ENCODE measurements at regions not wholly inside any gene's neighbourhood (a gene's known extent, or its start where the extent isn't known, plus 50 kb on each side); places are given as distances from the start of the nearest gene placed in this dataset.

DNA sequence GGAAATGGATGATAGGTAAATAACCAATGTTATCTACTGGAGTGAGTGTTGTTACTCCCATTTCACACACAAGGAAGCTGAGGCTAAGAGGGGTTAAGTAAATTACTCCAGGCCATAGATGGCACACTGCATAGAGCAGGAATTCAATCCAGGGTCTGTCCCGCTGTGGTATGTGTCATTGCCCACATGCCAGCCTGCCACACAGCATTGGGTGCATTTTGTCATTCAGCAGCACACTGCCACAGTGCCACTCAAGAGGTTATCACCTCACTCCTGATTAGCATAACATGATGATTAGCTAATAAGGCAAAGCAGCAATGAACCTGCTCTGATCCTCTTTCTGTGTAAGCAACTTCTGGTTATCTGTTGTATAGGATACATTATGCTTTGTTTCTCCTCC lies 157.4 kb upstream of the CTNNB1 start:
- DNase-seq = no peak
- intact Hi-C loops (cut with micrococcal nuclease) = no loop called here
- Mint-ChIP-seq H3K4me1 (peaks cover 10% of the 10 kb centered on the region), H3K36me3 (ENCODE audit: low read depth) (no peaks in the 10 kb centered on the region), H3K9me3 (no peaks in the 10 kb centered on the region), H3K27me3 (peaks cover 7% of the 10 kb centered on the region), H3K27ac (no peak overlapping the region), H3K4me3 (no peak overlapping the region)
- ATAC-seq (ENCODE audit: low read depth) = no peak
- POLR2A ChIA-PET = no interaction called here
- TF ChIP-seq, protein P1, sequence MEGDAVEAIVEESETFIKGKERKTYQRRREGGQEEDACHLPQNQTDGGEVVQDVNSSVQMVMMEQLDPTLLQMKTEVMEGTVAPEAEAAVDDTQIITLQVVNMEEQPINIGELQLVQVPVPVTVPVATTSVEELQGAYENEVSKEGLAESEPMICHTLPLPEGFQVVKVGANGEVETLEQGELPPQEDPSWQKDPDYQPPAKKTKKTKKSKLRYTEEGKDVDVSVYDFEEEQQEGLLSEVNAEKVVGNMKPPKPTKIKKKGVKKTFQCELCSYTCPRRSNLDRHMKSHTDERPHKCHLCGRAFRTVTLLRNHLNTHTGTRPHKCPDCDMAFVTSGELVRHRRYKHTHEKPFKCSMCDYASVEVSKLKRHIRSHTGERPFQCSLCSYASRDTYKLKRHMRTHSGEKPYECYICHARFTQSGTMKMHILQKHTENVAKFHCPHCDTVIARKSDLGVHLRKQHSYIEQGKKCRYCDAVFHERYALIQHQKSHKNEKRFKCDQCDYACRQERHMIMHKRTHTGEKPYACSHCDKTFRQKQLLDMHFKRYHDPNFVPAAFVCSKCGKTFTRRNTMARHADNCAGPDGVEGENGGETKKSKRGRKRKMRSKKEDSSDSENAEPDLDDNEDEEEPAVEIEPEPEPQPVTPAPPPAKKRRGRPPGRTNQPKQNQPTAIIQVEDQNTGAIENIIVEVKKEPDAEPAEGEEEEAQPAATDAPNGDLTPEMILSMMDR (IDR thresholded peaks at IDR 0.05) = no peak
- CTCF ChIA-PET = no interaction called here

DNA sequence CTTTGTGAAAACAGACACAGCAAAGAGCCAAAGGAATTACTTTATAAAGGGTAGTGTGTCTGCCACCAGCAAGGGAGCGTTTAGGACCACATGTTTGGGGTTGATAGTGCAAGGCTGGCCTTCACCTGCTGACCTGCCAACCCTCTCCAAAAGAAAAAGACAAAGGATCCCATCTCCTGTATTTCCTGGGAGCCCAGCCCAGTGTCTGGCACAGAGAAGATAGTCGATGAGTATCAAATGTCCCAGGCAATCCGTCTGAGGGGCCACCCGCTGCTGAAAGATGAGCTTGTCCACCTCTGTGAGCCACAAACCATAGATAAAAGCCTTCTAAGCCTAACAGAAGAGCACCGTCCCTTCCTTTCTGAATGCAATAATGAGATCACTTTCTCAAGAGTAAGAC lies 154.8 kb upstream of the CTNNB1 start:
- Mint-ChIP-seq H3K36me3 (ENCODE audit: low read depth) (no peaks in the 10 kb centered on the region), H3K27ac (no peak overlapping the region), H3K4me1 (no peaks in the 10 kb centered on the region), H3K4me3 (no peak overlapping the region), H3K9me3 (no peaks in the 10 kb centered on the region), H3K27me3 (peaks cover 4% of the 10 kb centered on the region)
- DNase-seq (no peak), ATAC-seq (ENCODE audit: low read depth) (no peak)
- intact Hi-C loops (cut with micrococcal nuclease) = no loop called here
- CTCF ChIA-PET = no interaction called here
- TF ChIP-seq, protein P1 (IDR thresholded peaks at IDR 0.05) = no peak
- POLR2A ChIA-PET = no interaction called here

- no peaks in the 10 kb centered on the region for H3K9me3 Mint-ChIP-seq
- no peaks in the 10 kb centered on the region for H3K4me1 Mint-ChIP-seq
- ChIA-PET POLR2A (no interaction called here), CTCF (no interaction called here)
- TF ChIP-seq, protein P1 (IDR thresholded peaks at IDR 0.05) = no peak
- DNase-seq = no peak
- H3K4me3 Mint-ChIP-seq = no peak overlapping the region
- intact Hi-C loops (cut with micrococcal nuclease) = no loop called here
- no peak overlapping the region for H3K27ac Mint-ChIP-seq
- peaks cover 4% of the 10 kb centered on the region for H3K27me3 Mint-ChIP-seq
- ATAC-seq (ENCODE audit: low read depth) = no peak
- no peaks in the 10 kb centered on the region for H3K36me3 Mint-ChIP-seq (ENCODE audit: low read depth)
Observed at GRCh38 chr3:41045491-41045890, 153.8 kb upstream of the CTNNB1 start.

- intact Hi-C loops (cut with micrococcal nuclease) = no loop called here
- POLR2A ChIA-PET = no interaction called here
Observed at GRCh38 chr3:41050144-41050543, 149.2 kb upstream of the CTNNB1 start.

GRCh38 chr3:41053220-41053619 lies 146.1 kb upstream of the CTNNB1 start:
- H3K36me3 Mint-ChIP-seq (ENCODE audit: low read depth) = no peaks in the 10 kb centered on the region
- H3K27me3 Mint-ChIP-seq = no peaks in the 10 kb centered on the region
- TF ChIP-seq, protein P1 (IDR thresholded peaks at IDR 0.05) = no peak
- intact Hi-C loops (cut with micrococcal nuclease) = no loop called here
- ChIA-PET POLR2A (no interaction called here), CTCF (no interaction called here)
- ATAC-seq (ENCODE audit: low read depth) = no peak
- H3K27ac Mint-ChIP-seq = no peak overlapping the region
- no peaks in the 10 kb centered on the region for H3K4me1 Mint-ChIP-seq
- DNase-seq = no peak
- no peak overlapping the region for H3K4me3 Mint-ChIP-seq
- H3K9me3 Mint-ChIP-seq = no peaks in the 10 kb centered on the region

More at GRCh38 chr3:41050144-41050543, 149.2 kb upstream of the CTNNB1 start:
- Mint-ChIP-seq H3K4me1 (no peaks in the 10 kb centered on the region), H3K27me3 (peaks cover 4% of the 10 kb centered on the region), H3K4me3 (no peak overlapping the region), H3K36me3 (ENCODE audit: low read depth) (no peaks in the 10 kb centered on the region), H3K27ac (no peak overlapping the region), H3K9me3 (no peaks in the 10 kb centered on the region)
- ATAC-seq (ENCODE audit: low read depth) = no peak
- DNase-seq = no peak
- CTCF ChIA-PET = no interaction called here
- TF ChIP-seq, protein P1 (IDR thresholded peaks at IDR 0.05) = no peak
